ENCODE measurements at regions not wholly inside any gene's neighbourhood (a gene's known extent, or its start where the extent isn't known, plus 50 kb on each side); places are given as distances from the start of the nearest gene placed in this dataset.
A peak's percentile ranks its signal among the peaks of the same experiment; 100 is the strongest.
"Not testable (repeated sequence)": the region's sequence is repeated elsewhere in the genome, so short reads cannot be mapped to it uniquely, and the experiment has no call there.

- no CpG with 5 or more reads among the region's 7 CpGs for WGBS (ENCODE audit: insufficient coverage)
- H3K27ac ChIP-seq (ENCODE audit: insufficient read depth in 1 of 2, low read depth in 1 of 2, low read length in 2 of 2, poor library complexity in 1 of 2, severe bottlenecking in 2 of 2); H3K4me1 ChIP-seq (ENCODE audit: control extremely low read depth in 1 of 4, control insufficient read depth in 4 of 4, insufficient read depth in 4 of 4, low read length in 3 of 4); H3K9me3 ChIP-seq (ENCODE audit: control extremely low read depth in 1 of 5, control insufficient read depth in 4 of 5, insufficient read depth in 2 of 5, low read depth in 1 of 5, low read length in 4 of 5); DNase-seq; H3K27me3 ChIP-seq (replicated peaks in 2 of 5; ENCODE audit: control insufficient read depth in 4 of 5, insufficient read depth in 5 of 5, low read length in 4 of 5); H3K36me3 ChIP-seq (ENCODE audit: control insufficient read depth in 4 of 4, insufficient read depth in 4 of 4, low read length in 3 of 4); CTCF ChIA-PET; H3K4me3 ChIP-seq (ENCODE audit: control insufficient read depth in 1 of 7, extremely low read depth in 1 of 7, insufficient read depth in 4 of 7, low read depth in 2 of 7, low read length in 6 of 7); POLR2A ChIA-PET: not testable (repeated sequence)
These were observed 109.0 kb upstream of the PLGLB2 start for GRCh38 chr2:87638872-87639271.

- H3K27ac ChIP-seq (ENCODE audit: insufficient read depth in 1 of 2, low read depth in 1 of 2, low read length in 2 of 2, poor library complexity in 1 of 2, severe bottlenecking in 2 of 2); DNase-seq; H3K36me3 ChIP-seq (ENCODE audit: control insufficient read depth in 4 of 4, insufficient read depth in 4 of 4, low read length in 3 of 4); CTCF ChIA-PET; POLR2A ChIA-PET; H3K4me1 ChIP-seq (ENCODE audit: control extremely low read depth in 1 of 4, control insufficient read depth in 4 of 4, insufficient read depth in 4 of 4, low read length in 3 of 4); H3K27me3 ChIP-seq (replicated peaks in 2 of 5; ENCODE audit: control insufficient read depth in 4 of 5, insufficient read depth in 5 of 5, low read length in 4 of 5); H3K9me3 ChIP-seq (ENCODE audit: control extremely low read depth in 1 of 5, control insufficient read depth in 4 of 5, insufficient read depth in 2 of 5, low read depth in 1 of 5, low read length in 4 of 5); H3K4me3 ChIP-seq (ENCODE audit: control insufficient read depth in 1 of 7, extremely low read depth in 1 of 7, insufficient read depth in 4 of 7, low read depth in 2 of 7, low read length in 6 of 7): not testable (repeated sequence)
- no CpG with 5 or more reads among the region's 15 CpGs for WGBS (ENCODE audit: insufficient coverage)
These were observed 108.0 kb upstream of the PLGLB2 start for GRCh38 chr2:87639801-87640440.

- POLR2A ChIA-PET; H3K4me1 ChIP-seq (ENCODE audit: control extremely low read depth in 1 of 4, control insufficient read depth in 4 of 4, insufficient read depth in 4 of 4, low read length in 3 of 4); H3K36me3 ChIP-seq (ENCODE audit: control insufficient read depth in 4 of 4, insufficient read depth in 4 of 4, low read length in 3 of 4); H3K27ac ChIP-seq (ENCODE audit: insufficient read depth in 1 of 2, low read depth in 1 of 2, low read length in 2 of 2, poor library complexity in 1 of 2, severe bottlenecking in 2 of 2); H3K9me3 ChIP-seq (ENCODE audit: control extremely low read depth in 1 of 5, control insufficient read depth in 4 of 5, insufficient read depth in 2 of 5, low read depth in 1 of 5, low read length in 4 of 5); DNase-seq; H3K27me3 ChIP-seq (replicated peaks in 2 of 5; ENCODE audit: control insufficient read depth in 4 of 5, insufficient read depth in 5 of 5, low read length in 4 of 5); H3K4me3 ChIP-seq (ENCODE audit: control insufficient read depth in 1 of 7, extremely low read depth in 1 of 7, insufficient read depth in 4 of 7, low read depth in 2 of 7, low read length in 6 of 7); CTCF ChIA-PET: not testable (repeated sequence)
- WGBS (ENCODE audit: insufficient coverage) = no CpG with 5 or more reads among the region's 4 CpGs
These were observed 106.8 kb upstream of the PLGLB2 start for GRCh38 chr2:87640961-87641563.

- H3K27me3 ChIP-seq (replicated peaks in 2 of 5; ENCODE audit: control insufficient read depth in 4 of 5, insufficient read depth in 5 of 5, low read length in 4 of 5); DNase-seq; H3K36me3 ChIP-seq (ENCODE audit: control insufficient read depth in 4 of 4, insufficient read depth in 4 of 4, low read length in 3 of 4); CTCF ChIA-PET; H3K27ac ChIP-seq (ENCODE audit: insufficient read depth in 1 of 2, low read depth in 1 of 2, low read length in 2 of 2, poor library complexity in 1 of 2, severe bottlenecking in 2 of 2); H3K4me3 ChIP-seq (ENCODE audit: control insufficient read depth in 1 of 7, extremely low read depth in 1 of 7, insufficient read depth in 4 of 7, low read depth in 2 of 7, low read length in 6 of 7); H3K9me3 ChIP-seq (ENCODE audit: control extremely low read depth in 1 of 5, control insufficient read depth in 4 of 5, insufficient read depth in 2 of 5, low read depth in 1 of 5, low read length in 4 of 5); H3K4me1 ChIP-seq (ENCODE audit: control extremely low read depth in 1 of 4, control insufficient read depth in 4 of 4, insufficient read depth in 4 of 4, low read length in 3 of 4); POLR2A ChIA-PET: not testable (repeated sequence)
- no CpG with 5 or more reads among the region's 4 CpGs for WGBS (ENCODE audit: insufficient coverage)
These were observed 104.7 kb upstream of the PLGLB2 start for GRCh38 chr2:87643165-87643564.

GRCh38 chr2:87647737-87648498, 100.0 kb upstream of the PLGLB2 start:
- H3K4me1 ChIP-seq (ENCODE audit: control extremely low read depth in 1 of 4, control insufficient read depth in 4 of 4, insufficient read depth in 4 of 4, low read length in 3 of 4); CTCF ChIA-PET; H3K4me3 ChIP-seq (ENCODE audit: control insufficient read depth in 1 of 7, extremely low read depth in 1 of 7, insufficient read depth in 4 of 7, low read depth in 2 of 7, low read length in 6 of 7); H3K27ac ChIP-seq (ENCODE audit: insufficient read depth in 1 of 2, low read depth in 1 of 2, low read length in 2 of 2, poor library complexity in 1 of 2, severe bottlenecking in 2 of 2); H3K36me3 ChIP-seq (ENCODE audit: control insufficient read depth in 4 of 4, insufficient read depth in 4 of 4, low read length in 3 of 4); H3K9me3 ChIP-seq (ENCODE audit: control extremely low read depth in 1 of 5, control insufficient read depth in 4 of 5, insufficient read depth in 2 of 5, low read depth in 1 of 5, low read length in 4 of 5); H3K27me3 ChIP-seq (replicated peaks in 2 of 5; ENCODE audit: control insufficient read depth in 4 of 5, insufficient read depth in 5 of 5, low read length in 4 of 5); POLR2A ChIA-PET: not testable (repeated sequence)
- no CpG with 5 or more reads among the region's 5 CpGs for whole genome bisulfite sequencing (ENCODE audit: insufficient coverage)
- peak in 2 of 3 donors; percentile 13 to 37 for DNase-seq

GRCh38 chr2:87648815-87649214, 99.1 kb upstream of the PLGLB2 start:
- WGBS (ENCODE audit: insufficient coverage) = no CpG with 5 or more reads among the region's 3 CpGs
- H3K4me3 ChIP-seq (ENCODE audit: control insufficient read depth in 1 of 7, extremely low read depth in 1 of 7, insufficient read depth in 4 of 7, low read depth in 2 of 7, low read length in 6 of 7); H3K27ac ChIP-seq (ENCODE audit: insufficient read depth in 1 of 2, low read depth in 1 of 2, low read length in 2 of 2, poor library complexity in 1 of 2, severe bottlenecking in 2 of 2); H3K4me1 ChIP-seq (ENCODE audit: control extremely low read depth in 1 of 4, control insufficient read depth in 4 of 4, insufficient read depth in 4 of 4, low read length in 3 of 4); DNase-seq; H3K27me3 ChIP-seq (replicated peaks in 2 of 5; ENCODE audit: control insufficient read depth in 4 of 5, insufficient read depth in 5 of 5, low read length in 4 of 5); CTCF ChIA-PET; POLR2A ChIA-PET; H3K9me3 ChIP-seq (ENCODE audit: control extremely low read depth in 1 of 5, control insufficient read depth in 4 of 5, insufficient read depth in 2 of 5, low read depth in 1 of 5, low read length in 4 of 5); H3K36me3 ChIP-seq (ENCODE audit: control insufficient read depth in 4 of 4, insufficient read depth in 4 of 4, low read length in 3 of 4): not testable (repeated sequence)

GRCh38 chr2:87649871-87650270, 98.0 kb upstream of the PLGLB2 start:
- H3K4me1 ChIP-seq (ENCODE audit: control extremely low read depth in 1 of 4, control insufficient read depth in 4 of 4, insufficient read depth in 4 of 4, low read length in 3 of 4); POLR2A ChIA-PET; DNase-seq; H3K36me3 ChIP-seq (ENCODE audit: control insufficient read depth in 4 of 4, insufficient read depth in 4 of 4, low read length in 3 of 4); H3K27ac ChIP-seq (ENCODE audit: insufficient read depth in 1 of 2, low read depth in 1 of 2, low read length in 2 of 2, poor library complexity in 1 of 2, severe bottlenecking in 2 of 2); H3K4me3 ChIP-seq (ENCODE audit: control insufficient read depth in 1 of 7, extremely low read depth in 1 of 7, insufficient read depth in 4 of 7, low read depth in 2 of 7, low read length in 6 of 7); H3K27me3 ChIP-seq (replicated peaks in 2 of 5; ENCODE audit: control insufficient read depth in 4 of 5, insufficient read depth in 5 of 5, low read length in 4 of 5); CTCF ChIA-PET; H3K9me3 ChIP-seq (ENCODE audit: control extremely low read depth in 1 of 5, control insufficient read depth in 4 of 5, insufficient read depth in 2 of 5, low read depth in 1 of 5, low read length in 4 of 5): not testable (repeated sequence)
- no CpG with 5 or more reads among the region's 3 CpGs for WGBS (ENCODE audit: insufficient coverage)
